Frontal cortex (tissue), 3 donors: ENCODE measurements at regions not wholly inside any gene's neighbourhood (a gene's known extent, or its start where the extent isn't known, plus 50 kb on each side); places are given as distances from the start of the nearest gene placed in this dataset.
"Not testable (repeated sequence)": the region's sequence is repeated elsewhere in the genome, so short reads cannot be mapped to it uniquely, and the experiment has no call there.

Experiments
- DNase-seq, 2 donors: peaks; one replicate each; pipeline ENCODE4 v3.0.0; 2012; ENCODE audit warnings: low spot score in 2 of 2
- FAIRE-seq: peaks from 2 replicates; lab custom pipeline; 2012; peaks lifted over from hg19 to GRCh38; lab: Jason Lieb, UNC
- donor health status: control.
- donor health status: control.
- donor health status: control.

DNA sequence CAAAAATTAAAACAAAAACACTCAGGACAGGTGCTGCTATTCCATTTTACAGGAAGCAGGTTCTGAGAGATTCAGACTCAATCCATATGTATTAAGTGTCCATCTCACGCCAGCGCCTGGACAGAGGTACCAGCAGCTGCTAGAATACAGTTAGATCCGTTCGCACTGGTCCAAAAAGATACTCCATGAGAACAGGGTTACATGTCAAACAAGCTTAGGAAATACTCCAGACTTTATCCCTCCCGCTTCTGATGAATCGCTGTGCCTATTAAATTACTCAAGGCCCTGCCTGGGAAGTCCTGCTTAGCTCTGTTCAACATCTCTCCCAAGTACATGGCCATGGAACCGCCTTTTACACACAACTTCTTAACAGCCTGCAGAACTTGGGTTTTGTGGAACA lies 50.2 kb upstream of the SLC35C1 start:
- FAIRE-seq = no peak
- no peak for DNase-seq

DNA sequence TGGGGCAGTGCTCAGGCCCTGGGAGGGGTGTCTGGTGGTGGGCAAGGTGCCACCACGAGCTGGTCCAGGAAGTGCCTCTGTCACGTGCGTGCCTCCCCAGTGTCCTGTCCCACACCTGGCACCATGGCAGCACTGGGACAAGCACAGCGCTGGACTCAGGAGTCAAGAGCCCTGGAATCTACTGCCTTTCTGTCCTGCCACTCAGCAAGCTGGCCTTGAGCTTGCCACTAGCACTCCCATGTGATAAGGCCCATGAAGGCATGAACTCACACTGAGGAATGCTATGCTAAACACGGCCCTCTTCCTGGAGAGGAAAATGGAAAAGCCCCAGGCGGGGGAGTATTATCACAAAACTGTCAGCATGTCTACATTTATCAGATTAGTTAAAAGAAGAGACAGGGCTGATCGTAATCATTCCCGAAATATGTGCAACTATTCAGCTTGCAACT lies 50.7 kb upstream of the SLC35C1 start:
- DNase-seq = no peak
- no peak for FAIRE-seq

DNA sequence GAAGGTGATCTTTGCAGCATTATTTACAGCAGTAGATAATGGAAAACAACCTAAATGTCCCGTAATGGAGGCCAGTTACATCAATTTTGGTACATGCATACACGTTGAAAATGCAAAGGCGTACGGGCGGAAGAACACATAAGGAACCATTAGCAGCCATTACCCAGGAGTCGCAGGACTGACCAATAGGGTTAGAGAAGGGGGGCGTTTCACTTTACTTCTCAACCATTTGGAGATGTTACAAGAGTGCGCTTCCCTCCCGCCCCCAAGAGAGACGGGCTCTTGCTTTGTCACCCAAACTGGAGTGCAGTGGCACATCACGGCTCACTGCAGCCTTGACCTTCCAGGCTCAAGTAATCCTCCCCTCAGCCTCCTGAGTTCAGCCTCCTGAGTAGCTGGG lies 52.8 kb upstream of the SLC35C1 start:
- DNase-seq (no peak), FAIRE-seq (no peak)

DNA sequence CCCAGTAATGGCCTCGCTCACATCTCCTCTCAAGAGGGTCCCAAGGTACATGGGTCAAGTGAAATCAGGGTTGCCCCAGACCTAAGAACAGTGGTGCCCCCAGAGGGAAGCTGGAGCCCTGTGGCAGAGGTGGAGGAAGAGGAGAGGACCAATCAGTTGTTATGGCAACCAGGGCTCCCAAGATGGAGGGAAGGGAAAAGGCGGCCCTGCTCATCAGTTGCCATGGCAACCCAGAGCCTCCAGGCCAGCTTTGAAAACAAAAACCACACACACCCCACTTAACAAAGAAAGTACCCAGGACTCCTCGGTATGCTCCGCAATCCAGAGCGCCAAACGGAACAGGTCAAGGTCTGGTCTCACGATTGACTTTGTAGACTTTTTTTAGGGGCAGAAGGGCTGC lies 53.5 kb upstream of the SLC35C1 start:
- DNase-seq = peak in 1 of 2 donors; percentile 40
- FAIRE-seq = no peak

DNA sequence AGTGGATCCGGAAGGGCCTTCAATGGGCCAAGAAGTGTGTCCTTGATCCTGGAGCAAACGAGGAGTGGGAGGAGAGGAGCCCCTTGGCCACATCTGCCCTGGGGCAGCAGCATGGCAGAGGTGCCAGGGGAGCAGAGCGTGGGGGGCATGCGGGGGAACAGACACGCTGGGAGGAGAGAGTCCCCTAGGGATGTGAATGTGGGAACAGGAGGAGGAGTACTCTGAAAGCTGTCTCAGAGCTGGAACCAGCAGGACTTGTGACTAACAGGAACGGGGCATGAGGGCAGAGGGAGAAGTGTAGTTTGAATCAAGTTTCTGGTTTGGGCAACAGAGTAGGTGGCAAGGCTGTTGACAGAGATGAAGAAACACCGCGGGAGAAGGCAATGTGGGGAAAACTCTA lies 54.5 kb upstream of the SLC35C1 start:
- DNase-seq (no peak), FAIRE-seq (no peak)

DNA sequence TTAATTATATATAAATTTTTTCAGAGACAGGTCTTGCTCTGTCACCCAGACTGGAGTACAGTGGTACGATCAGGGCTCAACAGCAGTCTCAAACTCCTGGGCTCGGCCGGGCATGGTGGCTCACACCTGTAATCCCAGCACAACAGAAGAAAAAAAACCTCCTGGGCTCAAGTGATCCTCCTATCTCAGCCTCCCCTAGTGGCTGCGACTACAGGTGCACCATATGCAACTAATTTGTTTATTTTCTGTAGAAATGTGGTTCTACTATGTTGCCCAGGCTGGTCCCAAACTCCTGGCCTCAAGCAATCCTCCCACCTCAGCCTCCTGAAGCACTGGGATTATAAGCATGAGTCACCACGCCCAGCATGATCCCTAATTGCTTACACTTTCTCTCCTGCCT lies 56.1 kb upstream of the SLC35C1 start:
- FAIRE-seq (no peak), DNase-seq (no peak)

DNA sequence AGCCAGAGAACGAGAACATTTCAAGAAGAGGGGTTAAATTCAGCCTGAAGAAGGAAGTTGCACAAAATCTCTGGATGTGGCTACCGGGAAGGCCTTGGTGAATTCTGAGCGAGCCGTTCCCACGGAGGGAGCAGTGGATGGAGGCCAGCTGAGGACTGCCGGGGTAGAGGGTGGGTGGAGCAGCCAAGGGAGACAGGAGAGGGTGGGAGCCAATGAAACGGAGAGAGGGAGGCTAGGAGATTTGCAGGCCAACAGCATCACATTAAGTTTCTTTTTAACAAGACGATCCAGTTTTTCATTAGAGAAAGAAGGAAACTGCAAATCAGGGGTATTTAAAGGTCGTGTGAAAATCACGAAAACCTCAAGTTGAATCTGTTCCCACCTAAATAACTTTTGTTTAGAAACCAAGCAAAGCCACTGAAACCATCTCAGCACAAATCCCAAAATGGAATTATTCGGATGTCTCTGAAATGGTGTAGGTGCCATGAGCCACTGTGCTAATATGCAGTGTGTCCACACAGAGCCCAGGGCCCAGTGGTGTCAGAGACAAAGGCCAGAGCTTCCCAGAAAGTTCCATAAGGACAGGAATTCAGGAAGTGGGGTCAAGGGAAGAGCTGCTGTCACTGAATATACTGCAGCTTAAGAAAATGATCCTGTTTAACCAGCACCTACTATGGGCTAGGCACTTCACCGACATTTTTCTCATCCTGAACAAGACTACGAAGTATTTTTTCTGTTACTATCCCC lies 59.7 kb upstream of the SLC35C1 start:
- FAIRE-seq = no peak
- peak; percentile 29 to 58 for DNase-seq

DNA sequence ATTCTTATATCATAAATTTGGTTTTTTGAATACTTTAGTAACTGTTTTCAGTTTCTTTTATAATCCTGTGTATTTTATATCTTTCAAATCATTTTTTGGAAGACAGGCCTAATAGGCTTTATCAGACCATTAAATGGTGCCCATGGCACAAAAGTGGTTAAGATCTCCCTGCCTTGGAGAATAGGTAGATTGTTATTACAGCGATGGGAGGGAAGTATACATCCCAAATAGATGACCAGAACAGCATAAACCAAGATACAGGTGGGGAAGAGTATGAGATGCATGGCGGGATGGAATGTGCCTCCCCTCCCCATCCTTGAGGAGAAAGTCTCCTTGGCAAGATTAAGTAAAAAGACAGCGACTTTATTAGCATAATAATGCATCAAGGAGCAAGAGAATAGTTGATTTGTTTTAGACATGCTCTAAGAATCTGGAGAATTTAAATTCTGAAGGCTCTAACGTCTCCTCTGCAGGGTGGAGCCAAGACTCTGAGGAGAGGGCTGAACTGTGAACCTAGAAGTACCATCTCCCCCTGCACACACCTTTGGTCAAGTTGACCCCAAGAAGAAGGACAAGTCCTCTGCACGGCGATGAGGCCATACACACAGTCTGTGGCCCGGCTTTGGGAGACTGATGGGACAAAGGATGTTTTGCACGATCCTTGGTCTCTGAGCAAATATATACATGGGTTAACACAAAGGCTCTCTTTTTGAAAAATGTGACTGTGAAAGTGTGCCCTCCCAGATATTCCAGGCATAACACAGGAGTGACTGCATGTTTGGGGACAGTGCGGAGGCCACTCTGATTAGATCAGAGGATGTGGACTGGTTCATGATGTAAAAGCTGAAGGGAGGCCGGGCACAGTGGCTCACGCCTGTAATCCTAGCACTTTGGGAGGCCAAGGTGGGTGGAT lies 61.1 kb upstream of the SLC35C1 start:
- DNase-seq = no peak
- no peak for FAIRE-seq

DNA sequence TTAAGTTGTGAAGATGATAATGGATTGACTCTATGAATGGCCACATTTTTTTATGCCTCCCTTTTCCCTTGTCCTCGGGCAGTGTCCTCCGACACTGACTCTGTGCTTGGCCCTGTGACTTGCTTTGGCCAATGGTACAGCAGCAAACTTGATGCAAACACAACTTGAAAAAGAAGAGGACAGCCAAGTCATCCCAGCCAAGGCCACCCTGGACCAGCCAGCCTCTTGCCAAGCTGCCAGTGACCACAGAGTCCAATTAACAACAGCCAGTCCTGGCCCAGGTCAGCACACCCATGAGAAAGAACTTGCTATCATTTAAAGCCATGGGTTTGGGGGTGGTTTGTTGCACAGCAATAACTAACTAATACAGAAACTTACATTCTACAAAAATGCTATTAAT lies 63.4 kb upstream of the SLC35C1 start:
- DNase-seq (no peak), FAIRE-seq (no peak)

DNA sequence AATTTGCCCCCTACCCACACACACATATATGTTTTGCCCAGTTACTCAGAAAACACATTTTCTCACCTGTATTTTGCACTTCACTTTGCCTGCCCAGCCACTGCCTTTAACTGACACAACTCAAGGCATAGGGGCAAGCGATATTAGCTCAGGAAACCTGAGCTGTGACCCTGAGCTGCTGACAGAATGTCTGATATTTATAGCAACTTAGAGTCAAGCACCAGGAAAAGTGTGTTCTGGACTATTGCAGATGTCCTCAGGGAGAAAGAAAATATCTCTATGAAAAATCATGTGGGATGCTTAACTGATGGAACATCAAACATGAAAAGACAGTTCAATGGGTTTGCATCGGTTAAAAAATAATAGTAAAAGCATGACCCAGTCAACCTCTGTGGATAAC lies 63.9 kb upstream of the SLC35C1 start:
- no peak for FAIRE-seq
- no peak for DNase-seq

DNA sequence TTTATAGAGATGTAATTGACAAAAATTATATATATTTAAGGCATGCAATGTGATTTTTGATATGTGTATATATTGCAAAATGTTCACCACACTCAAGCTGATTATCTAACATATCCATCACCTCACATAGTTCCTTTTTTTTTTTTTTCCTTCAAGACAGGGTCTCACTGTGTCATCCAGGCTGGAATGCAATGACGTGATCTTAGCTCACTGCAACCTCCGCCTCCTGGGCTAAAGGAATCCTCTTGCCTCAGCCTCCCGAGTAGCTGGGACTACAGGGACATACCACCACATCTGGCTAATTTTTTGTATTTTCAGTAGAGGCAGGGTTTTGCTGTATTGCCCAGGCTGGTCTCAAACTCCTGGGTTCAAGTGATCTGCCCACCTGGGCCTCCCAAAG lies 65.1 kb upstream of the SLC35C1 start:
- FAIRE-seq = no peak
- no peak for DNase-seq

DNA sequence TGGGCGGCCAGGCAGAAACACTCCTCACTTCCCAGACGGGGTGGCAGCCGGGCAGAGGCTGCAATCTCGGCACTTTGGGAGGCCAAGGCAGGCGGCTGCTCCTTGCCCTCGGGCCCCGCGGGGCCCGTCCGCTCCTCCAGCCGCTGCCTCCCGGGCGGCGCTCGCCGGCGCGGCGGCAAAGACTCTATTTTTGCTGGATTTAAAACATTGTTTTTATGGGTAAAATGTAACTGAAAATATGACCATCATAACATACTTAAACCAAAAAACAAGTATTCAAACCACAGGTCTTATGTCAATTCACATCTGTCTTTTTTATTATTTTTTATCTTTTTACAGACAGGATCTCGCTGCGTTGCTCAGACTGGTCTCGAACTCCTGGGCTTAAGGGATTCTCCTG lies 65.9 kb upstream of the SLC35C1 start:
- FAIRE-seq, DNase-seq: not testable (repeated sequence)

DNA sequence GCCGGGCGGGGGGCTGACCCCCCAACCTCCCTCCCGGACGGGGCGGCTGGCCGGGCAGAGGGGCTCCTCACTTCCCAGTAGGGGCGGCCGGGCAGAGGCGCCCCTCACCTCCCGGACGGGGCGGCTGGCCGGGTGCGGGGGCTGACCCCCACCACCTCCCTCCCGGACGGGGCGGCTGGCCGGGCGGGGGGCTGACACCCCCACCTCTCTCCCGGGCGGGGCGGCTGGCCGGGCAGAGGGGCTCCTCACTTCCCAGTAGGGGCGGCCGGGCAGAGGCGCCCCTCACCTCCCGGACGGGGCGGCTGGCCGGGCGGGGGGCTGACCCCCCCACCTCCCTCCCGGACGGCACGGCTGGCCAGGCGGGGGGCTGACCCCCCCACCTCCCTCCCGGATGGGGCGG lies 66.8 kb upstream of the SLC35C1 start:
- not testable (repeated sequence) for DNase-seq, FAIRE-seq

DNA sequence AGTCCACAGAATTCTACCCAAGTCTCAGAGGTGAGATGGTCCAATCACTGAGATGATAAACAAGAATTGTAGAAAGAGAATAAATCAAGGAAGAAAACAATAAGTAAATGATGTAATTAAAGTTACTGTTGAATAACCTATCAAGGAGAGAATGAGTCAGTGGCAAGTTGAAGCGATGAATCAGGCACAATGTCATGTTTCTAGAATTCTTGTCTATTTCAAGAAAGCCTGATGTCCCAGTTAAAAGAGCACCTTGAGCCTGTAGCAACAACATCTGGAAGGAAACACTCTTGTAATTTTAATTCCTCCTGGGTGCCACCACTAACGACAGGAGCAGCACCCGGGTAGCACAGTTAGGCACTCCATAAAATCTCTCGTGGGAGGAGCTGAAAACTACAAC lies 67.9 kb upstream of the SLC35C1 start:
- FAIRE-seq = no peak
- DNase-seq = no peak

DNA sequence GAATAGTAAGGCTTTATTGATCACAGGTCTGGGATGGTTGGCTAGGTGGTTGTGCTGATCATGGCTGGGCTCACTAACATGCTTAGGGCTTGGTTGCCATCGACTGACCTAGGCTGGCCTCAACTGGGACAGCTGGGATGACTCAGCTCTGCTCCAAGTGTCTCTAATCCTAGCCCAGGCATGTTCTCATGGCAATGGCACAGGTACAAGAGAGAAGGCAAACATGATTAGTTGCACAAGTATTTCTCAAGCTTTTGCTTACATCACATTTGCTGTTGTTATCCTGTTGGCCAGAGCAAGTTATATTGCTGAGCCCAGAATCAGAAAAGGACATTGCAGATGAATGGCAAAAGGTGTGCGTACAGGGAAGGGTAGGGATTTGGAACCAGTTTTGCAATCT lies 68.5 kb upstream of the SLC35C1 start:
- DNase-seq (no peak), FAIRE-seq (no peak)

DNA sequence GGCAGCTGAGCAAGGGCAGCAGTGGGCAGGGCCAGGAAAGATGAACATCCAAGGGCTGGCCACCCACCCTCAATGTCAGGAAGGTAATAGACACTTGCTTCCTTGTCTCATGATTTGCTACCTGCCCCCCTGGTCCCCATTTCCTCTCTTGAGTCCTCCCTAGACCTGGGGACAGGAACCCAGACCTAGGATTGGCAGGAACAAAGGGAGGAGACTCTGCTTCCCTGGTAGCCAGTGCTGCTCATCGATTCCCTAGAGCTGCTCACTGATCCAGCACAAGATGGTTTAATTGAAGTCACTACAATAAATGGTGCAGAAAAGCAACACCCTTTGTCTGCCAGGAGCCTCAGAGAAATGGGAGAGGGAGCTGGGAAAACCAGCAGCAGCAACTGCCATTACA lies 67.8 kb upstream of the CHST1 start:
- no peak for FAIRE-seq
- no peak for DNase-seq

DNA sequence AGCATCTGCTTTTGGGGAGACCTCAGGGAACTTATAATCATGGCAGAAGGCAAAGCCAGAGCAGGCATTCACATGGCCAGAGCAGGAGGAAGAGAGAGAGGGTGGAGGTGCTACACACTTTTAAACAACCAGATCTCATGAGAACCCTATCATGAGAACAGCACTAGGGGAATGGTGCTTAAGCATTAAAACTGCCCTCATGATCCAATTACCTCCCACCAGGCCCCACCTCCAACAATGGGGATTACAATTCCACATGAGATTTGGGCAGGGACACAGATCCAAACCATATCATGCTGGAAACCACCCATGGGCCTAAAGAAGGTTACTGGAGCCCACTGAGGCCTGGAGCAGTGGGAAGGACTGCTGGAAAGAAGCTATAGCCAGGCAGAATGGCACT lies 66.9 kb upstream of the CHST1 start:
- FAIRE-seq = no peak
- DNase-seq = no peak

DNA sequence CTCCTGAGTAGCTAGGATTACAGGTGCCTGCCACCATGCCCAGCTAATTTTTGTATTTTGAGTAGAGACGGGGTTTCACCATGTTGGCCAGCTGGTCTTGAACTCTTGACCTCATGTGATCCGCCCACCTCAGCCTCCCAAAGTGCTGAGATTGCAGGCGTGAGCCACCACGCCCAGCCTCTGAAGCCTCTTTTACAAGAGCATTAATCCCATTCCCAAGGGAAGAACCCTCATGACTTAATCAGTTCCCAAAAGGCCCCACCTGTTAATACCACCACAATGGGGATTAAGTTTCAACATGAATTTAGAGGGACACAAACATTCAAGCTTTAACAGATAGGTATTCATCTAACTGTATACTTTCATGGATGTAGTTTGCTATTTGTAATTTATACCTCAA lies 65.7 kb upstream of the CHST1 start:
- DNase-seq, FAIRE-seq: not testable (repeated sequence)

DNA sequence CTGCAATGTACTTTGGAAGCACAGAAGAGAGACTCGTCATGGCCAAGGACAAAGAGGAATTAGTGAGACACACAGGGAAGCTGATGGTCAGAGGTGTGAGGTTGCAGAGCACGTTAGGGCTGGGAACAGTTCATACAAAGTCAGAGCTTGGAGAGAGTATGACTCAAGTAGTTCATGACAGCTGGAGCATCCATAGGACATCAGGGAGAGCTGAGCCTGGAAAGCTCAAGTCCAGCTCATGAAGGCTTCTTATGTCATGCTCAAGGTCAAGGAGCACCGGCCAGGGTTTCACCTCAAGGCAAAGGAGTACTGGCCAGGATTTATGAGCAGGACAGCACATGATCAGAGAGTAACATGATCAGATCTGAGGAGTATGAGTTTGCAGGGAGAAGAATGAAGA lies 64.6 kb upstream of the CHST1 start:
- no peak for DNase-seq
- no peak for FAIRE-seq

DNA sequence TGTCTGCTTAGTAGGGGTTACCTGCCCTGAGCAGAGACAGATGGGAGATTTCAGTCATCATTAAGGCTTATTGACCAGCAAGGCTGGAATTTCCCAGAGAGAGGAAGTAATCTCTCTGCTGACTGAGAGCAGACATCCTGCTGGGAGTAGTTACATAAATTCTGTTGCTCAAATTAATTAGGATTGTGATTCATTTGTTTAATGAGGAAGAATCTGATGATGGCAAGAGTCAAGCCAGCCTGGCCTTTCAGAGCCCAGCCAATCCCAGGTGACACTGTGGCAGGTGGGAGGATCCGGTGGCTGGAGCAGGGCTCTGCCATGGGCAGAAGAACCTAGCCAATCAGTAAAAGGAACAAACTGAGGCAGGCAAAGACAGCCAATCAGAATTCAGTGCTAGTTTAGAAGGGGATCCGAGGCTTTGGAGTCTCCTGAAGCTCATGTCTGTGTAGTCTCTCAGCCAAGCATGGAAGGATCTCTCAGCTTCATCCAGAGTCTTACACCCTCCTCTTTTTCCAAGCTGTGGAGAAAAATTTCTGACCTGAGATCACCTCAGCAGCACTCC lies 61.2 kb upstream of the CHST1 start:
- no peak for FAIRE-seq

More for the DNA sequence above, 61.2 kb upstream of the CHST1 start:
- no peak for DNase-seq
